Lung (tissue), 11 donors: ENCODE measurements at regions not wholly inside any gene's neighbourhood (a gene's known extent, or its start where the extent isn't known, plus 50 kb on each side); places are given as distances from the start of the nearest gene placed in this dataset.
A peak's percentile ranks its signal among the peaks of the same experiment; 100 is the strongest.

Experiments used
- ATAC-seq: fragments of 200-7000 bp; cut with Tn5 transposase; one replicate; pipeline ENCODE4 v1.9.1; 2020; ENCODE audit warnings: moderate number of reproducible peaks; ENCODE audit not compliant: insufficient read depth, low FRiP score
- DNase-seq, 3 donors: peaks; one replicate each; pipeline ENCODE4 v3.0.0-alpha.2; 2013 to 2017
- H3K27ac ChIP-seq, 2 donors: one replicate each; pipeline ENCODE4 v1.5.1; 2013; ENCODE audit warnings: mild to moderate bottlenecking in 2 of 2, moderate library complexity in 2 of 2, control low read depth in 1 of 2, inconsistent platforms in 1 of 2, low read depth in 1 of 2, low read length in 1 of 2
- H3K27me3 ChIP-seq, 3 donors: one replicate each; pipeline ENCODE4 v1.5.1; 2013; ENCODE audit warnings: low read length in 2 of 3; ENCODE audit not compliant: control insufficient read depth in 3 of 3, insufficient read depth in 3 of 3
- H3K36me3 ChIP-seq, 4 donors: one replicate each; pipeline ENCODE4 v1.5.1; 2013; ENCODE audit warnings: low read length in 4 of 4, mild to moderate bottlenecking in 1 of 4, moderate library complexity in 1 of 4; ENCODE audit not compliant: control insufficient read depth in 4 of 4, insufficient read depth in 4 of 4
- H3K4me1 ChIP-seq, 5 donors: one replicate each; pipeline ENCODE4 v1.5.1; 2013; ENCODE audit warnings: low read length in 5 of 5, mild to moderate bottlenecking in 2 of 5, moderate library complexity in 1 of 5; ENCODE audit not compliant: control insufficient read depth in 5 of 5, insufficient read depth in 5 of 5
- H3K4me3 ChIP-seq: one replicate; pipeline ENCODE4 v1.5.1; 2013; ENCODE audit warnings: mild to moderate bottlenecking, control low read depth, moderate library complexity
- H3K9ac ChIP-seq, 2 donors: one replicate each; pipeline ENCODE4 v1.5.1; 2013; ENCODE audit warnings: low read length in 2 of 2, control low read depth in 1 of 2; ENCODE audit not compliant: insufficient read depth in 1 of 2
- H3K9me3 ChIP-seq, 4 donors: one replicate each; pipeline ENCODE4 v1.5.1; 2013; ENCODE audit warnings: low read length in 3 of 4, mild to moderate bottlenecking in 1 of 4, moderate library complexity in 1 of 4; ENCODE audit not compliant: control insufficient read depth in 4 of 4, insufficient read depth in 3 of 4
- CTCF ChIP-seq: IDR thresholded peaks from 2 replicates; pipeline ENCODE4 v1.5.1; 2012; ENCODE audit warnings: mild to moderate bottlenecking; ENCODE audit errors: control extremely low read depth, extremely low read depth
- WGBS, 2 donors: extraction: QIAGEN DNeasy Blood & Tissue Kit; methylation state at CpG; one replicate each; pipeline ENCODE4 v1.1.7; 2013; 5-methylcytosine and 5-hydroxymethylcytosine counted together
- donor health status: control.
- donor health status: control.
- donor health status: Bipolar disorder and iron deficiency.
- donor health status: healthy.
- donor health status: DM: yes; HTN: yes; CAD: no.

- peaks cover 0 to 10% (median 0%) of the 10 kb centered on the region in 4 donors for H3K9me3 ChIP-seq
- H3K4me1 ChIP-seq: no peaks in the 10 kb centered on the region
- H3K27me3 ChIP-seq: no peaks in the 10 kb centered on the region
- TF ChIP-seq CTCF: no peak
- H3K27ac ChIP-seq: no peak overlapping the region
- no peak overlapping the region for H3K9ac ChIP-seq
- no peaks in the 10 kb centered on the region for H3K36me3 ChIP-seq
- H3K4me3 ChIP-seq: no peak overlapping the region
- no peak for ATAC-seq
- DNase-seq: no peak
- WGBS, 2 donors: 88 to 89% methylated on average over 3 of the region's 3 CpGs
Measured at GRCh38 chr18:53765211-53765610, 459.3 kb downstream of the MBD2 start.

- H3K27ac ChIP-seq: no peak overlapping the region
- WGBS, 2 donors: 88 to 98% methylated on average over 1 of the region's 1 CpG
Measured at GRCh38 chr18:53764086-53764485, 460.4 kb downstream of the MBD2 start.

DNA sequence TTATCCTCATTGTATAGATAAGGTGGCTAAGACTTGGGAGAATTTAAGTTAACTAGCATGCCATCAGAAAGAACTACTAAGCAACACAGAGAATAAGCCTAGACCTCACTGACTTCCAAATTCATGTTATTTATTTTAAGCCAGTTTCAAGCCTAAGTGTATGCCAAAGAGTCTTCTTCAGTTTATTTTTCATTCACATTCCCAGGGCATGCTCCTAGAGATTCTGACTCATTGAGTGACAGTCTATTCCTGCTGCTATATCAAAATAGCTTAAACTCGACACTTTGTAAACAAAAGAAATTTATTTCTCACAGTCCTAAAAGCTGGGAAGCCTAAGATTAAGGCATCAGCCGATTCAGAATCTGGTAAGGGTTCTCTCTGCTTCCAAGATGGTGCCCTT lies 467.1 kb downstream of the MBD2 start:
- ATAC-seq: no peak
- Histone ChIP-seq H3K4me3 (no peak overlapping the region), H3K9ac (no peak overlapping the region), H3K4me1 (peaks cover 0 to 8% (median 0%) of the 10 kb centered on the region in 5 donors), H3K36me3 (no peaks in the 10 kb centered on the region), H3K27me3 (no peaks in the 10 kb centered on the region), H3K27ac (no peak overlapping the region), H3K9me3 (no peaks in the 10 kb centered on the region)
- TF ChIP-seq CTCF: no peak
- 40 to 61% methylated on average over 2 of the region's 2 CpGs for WGBS, 2 donors
- DNase-seq: no peak

More at GRCh38 chr18:53764086-53764485, 460.4 kb downstream of the MBD2 start:
- H3K4me1 ChIP-seq: no peaks in the 10 kb centered on the region
- H3K27me3 ChIP-seq: no peaks in the 10 kb centered on the region
- H3K9me3 ChIP-seq: peaks cover 0 to 9% (median 0%) of the 10 kb centered on the region in 4 donors
- H3K36me3 ChIP-seq: no peaks in the 10 kb centered on the region
- no peak for TF ChIP-seq CTCF
- no peak overlapping the region for H3K9ac ChIP-seq
- no peak for ATAC-seq
- H3K4me3 ChIP-seq: no peak overlapping the region
- no peak for DNase-seq

- WGBS, 2 donors: 43 to 70% methylated on average over 3 of the region's 3 CpGs
Measured at GRCh38 chr18:53756610-53756972, 467.9 kb downstream of the MBD2 start.

More at GRCh38 chr18:53756610-53756972, 467.9 kb downstream of the MBD2 start:
- Histone ChIP-seq H3K4me3 (no peak overlapping the region), H3K27ac (peak overlapping the region in 1 of 2 donors; percentile 48), H3K4me1 (peaks cover 0 to 8% (median 0%) of the 10 kb centered on the region in 5 donors), H3K9me3 (no peaks in the 10 kb centered on the region), H3K36me3 (no peaks in the 10 kb centered on the region), H3K9ac (no peak overlapping the region), H3K27me3 (no peaks in the 10 kb centered on the region)
- ATAC-seq: no peak
- no peak for DNase-seq
- no peak for TF ChIP-seq CTCF
